ENCODE measurements at regions not wholly inside any gene's neighbourhood (a gene's known extent, or its start where the extent isn't known, plus 50 kb on each side); places are given as distances from the start of the nearest gene placed in this dataset.

DNA sequence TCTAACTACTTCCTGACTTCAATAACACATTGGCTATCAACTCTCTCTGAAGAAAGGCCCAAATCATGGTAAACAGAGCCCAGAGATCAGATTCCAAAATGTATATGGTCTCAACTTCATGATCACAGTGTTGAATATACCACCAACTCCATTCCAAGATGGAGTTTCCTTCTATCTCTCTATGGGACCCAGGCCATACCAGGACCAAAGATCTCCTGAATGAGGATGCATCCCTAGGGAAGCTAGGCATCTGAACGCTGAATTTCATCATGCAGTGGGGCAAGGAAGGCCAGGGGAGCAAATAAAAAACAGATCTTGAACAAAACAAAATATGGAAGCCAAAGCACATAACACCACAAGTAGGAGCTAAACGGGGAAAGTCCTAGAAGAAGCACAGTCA lies 320.7 kb upstream of the PKDCC start:
- Histone ChIP-seq H3K27ac (no peak overlapping the region), H3K27me3 (no peaks in the 10 kb centered on the region), H3K9me3 (no peaks in the 10 kb centered on the region), H3K4me1 (no peaks in the 10 kb centered on the region), H3K36me3 (no peaks in the 10 kb centered on the region), H3K4me3 (no peak overlapping the region)
- intact Hi-C loops (cut with DNase I): no loop called here
- no peak for DNase-seq
- FAIRE-seq: no peak
- ATAC-seq: no peak
- TF ChIP-seq, protein P1, sequence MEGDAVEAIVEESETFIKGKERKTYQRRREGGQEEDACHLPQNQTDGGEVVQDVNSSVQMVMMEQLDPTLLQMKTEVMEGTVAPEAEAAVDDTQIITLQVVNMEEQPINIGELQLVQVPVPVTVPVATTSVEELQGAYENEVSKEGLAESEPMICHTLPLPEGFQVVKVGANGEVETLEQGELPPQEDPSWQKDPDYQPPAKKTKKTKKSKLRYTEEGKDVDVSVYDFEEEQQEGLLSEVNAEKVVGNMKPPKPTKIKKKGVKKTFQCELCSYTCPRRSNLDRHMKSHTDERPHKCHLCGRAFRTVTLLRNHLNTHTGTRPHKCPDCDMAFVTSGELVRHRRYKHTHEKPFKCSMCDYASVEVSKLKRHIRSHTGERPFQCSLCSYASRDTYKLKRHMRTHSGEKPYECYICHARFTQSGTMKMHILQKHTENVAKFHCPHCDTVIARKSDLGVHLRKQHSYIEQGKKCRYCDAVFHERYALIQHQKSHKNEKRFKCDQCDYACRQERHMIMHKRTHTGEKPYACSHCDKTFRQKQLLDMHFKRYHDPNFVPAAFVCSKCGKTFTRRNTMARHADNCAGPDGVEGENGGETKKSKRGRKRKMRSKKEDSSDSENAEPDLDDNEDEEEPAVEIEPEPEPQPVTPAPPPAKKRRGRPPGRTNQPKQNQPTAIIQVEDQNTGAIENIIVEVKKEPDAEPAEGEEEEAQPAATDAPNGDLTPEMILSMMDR (IDR thresholded peaks at IDR 0.05): no peak
- WGBS, 2 donors: 80 to 96% methylated on average over 2 of the region's 2 CpGs

DNA sequence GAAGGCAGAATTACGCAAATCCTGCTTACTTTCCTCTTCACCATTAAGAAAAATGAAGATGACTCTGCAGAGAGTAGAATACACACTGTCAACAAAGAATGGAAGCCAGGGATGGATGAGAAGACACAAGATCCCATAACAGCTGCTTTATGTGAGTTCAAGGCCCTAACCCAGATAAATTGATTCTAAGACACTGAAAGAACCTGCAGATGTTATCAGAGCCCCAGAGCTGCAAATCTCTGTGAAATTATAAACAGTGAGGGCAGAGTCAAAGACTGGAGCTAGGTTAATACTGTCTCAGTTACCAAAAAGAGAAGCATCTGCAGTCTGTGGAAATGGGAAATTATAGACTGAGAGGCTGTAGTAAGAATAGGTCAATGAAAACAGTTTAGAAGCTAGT lies 320.1 kb upstream of the PKDCC start:
- Histone ChIP-seq H3K4me3 (no peak overlapping the region), H3K27me3 (no peaks in the 10 kb centered on the region), H3K4me1 (no peaks in the 10 kb centered on the region), H3K27ac (no peak overlapping the region), H3K9me3 (no peaks in the 10 kb centered on the region), H3K36me3 (no peaks in the 10 kb centered on the region)
- intact Hi-C loops (cut with DNase I): no loop called here
- ATAC-seq (no peak), FAIRE-seq (no peak), DNase-seq (no peak)
- TF ChIP-seq, protein P1 (IDR thresholded peaks at IDR 0.05): no peak
- WGBS, 2 donors: 3 to 93% methylated on average over 1 of the region's 1 CpG

DNA sequence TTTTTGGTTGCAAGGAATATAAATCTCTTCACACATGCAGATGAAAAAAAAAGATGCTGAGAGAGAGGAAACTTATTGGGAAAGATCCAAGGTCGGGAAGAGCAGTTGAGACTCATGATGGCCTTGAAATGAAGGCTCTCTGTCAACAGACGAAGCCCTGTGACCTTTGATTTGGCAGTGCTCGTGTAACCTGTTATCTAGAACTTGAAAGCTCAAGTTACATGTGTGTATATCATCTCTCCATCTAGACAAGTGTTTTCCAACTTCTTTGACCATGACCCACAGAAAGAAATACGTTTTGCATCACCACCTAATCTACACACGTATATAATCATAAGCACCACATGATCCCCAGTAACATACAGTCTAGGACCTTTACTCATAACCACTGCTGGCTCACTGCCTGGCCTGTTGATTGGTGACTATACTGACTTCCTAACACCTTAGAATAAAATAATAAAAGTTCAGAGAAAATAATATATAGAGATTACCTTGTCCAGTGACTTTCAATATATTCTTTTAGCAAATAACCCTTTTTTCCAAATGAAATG lies 319.0 kb upstream of the PKDCC start:
- no peaks in the 10 kb centered on the region for H3K36me3 ChIP-seq
- no peaks in the 10 kb centered on the region for H3K9me3 ChIP-seq
- WGBS, 2 donors: 22 to 30% methylated on average over 5 of the region's 5 CpGs
- TF ChIP-seq, protein P1 (IDR thresholded peaks at IDR 0.05): no peak
- H3K27ac ChIP-seq: no peak overlapping the region
- FAIRE-seq: no peak
- no peak overlapping the region for H3K4me3 ChIP-seq
- H3K4me1 ChIP-seq: no peaks in the 10 kb centered on the region
- intact Hi-C loops (cut with DNase I): no loop called here
- no peak for ATAC-seq
- H3K27me3 ChIP-seq: no peaks in the 10 kb centered on the region
- DNase-seq: no peak

DNA sequence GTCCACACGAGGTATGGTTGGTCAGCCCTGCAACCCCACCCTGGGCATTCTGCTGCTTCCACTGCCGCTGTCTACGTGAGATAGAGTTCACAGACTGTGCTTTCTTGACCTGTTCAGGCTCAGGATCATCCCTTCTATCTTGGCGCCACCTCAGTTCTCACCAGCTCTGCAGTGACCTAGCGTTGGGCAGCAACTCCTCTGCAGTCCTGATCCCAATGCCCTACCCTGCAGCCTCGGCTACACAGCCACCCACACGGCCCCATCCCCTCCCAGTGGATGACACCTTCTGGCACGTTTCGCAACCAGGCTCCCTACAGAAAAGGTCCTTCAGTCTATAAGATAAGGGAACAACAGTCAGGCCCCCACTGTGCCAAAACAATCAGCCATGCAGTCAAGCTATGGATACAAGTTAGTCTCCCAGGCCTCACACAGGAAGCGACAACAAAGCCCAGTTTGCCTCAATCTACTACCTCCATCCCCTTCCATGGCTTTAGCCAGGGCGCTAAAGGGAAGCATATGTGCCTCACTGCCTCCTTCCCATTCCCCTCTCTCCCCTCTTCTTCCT lies 317.9 kb upstream of the PKDCC start:
- no peaks in the 10 kb centered on the region for H3K9me3 ChIP-seq
- H3K4me3 ChIP-seq: no peak overlapping the region
- 73 to 74% methylated on average over 11 of the region's 11 CpGs for WGBS, 2 donors
- no peaks in the 10 kb centered on the region for H3K36me3 ChIP-seq
- no peaks in the 10 kb centered on the region for H3K4me1 ChIP-seq
- no peak for FAIRE-seq
- intact Hi-C loops (cut with DNase I): no loop called here
- DNase-seq: no peak
- TF ChIP-seq, protein P1 (IDR thresholded peaks at IDR 0.05): no peak
- H3K27me3 ChIP-seq: no peaks in the 10 kb centered on the region
- H3K27ac ChIP-seq: no peak overlapping the region
- no peak for ATAC-seq

DNA sequence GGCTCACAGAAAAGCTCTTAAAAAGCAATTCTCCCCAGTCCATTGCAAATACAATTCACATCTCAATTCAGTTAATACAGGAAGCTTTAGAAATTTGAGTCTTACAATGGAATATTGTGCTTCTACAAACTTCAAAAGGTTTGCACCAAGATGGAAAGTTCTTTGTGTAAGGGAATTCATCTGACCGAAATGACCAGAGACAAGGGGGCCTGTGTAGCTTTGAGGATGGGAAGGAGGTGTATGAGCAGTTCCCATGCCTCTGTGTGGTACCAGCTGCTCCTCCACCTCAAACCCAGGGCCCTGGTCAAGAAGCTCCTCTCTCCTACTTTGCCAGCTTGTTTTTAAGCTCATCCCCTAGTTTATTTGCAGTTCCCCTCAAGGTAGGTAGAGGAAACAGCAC lies 312.8 kb upstream of the PKDCC start:
- intact Hi-C loops (cut with DNase I): no loop called here
- Histone ChIP-seq H3K27ac (no peak overlapping the region), H3K9me3 (no peaks in the 10 kb centered on the region), H3K4me3 (no peak overlapping the region), H3K4me1 (no peaks in the 10 kb centered on the region), H3K27me3 (no peaks in the 10 kb centered on the region), H3K36me3 (no peaks in the 10 kb centered on the region)
- FAIRE-seq: no peak
- no peak for ATAC-seq
- DNase-seq: no peak
- TF ChIP-seq, protein P1 (IDR thresholded peaks at IDR 0.05): no peak
- 66 to 74% methylated on average over 1 of the region's 1 CpG for WGBS, 2 donors

Measured in pancreas (tissue), 10 donors.